Neuronal stem cell (in vitro differentiated cells): ENCODE measurements at regions not wholly inside any gene's neighbourhood (a gene's known extent, or its start where the extent isn't known, plus 50 kb on each side); places are given as distances from the start of the nearest gene placed in this dataset. TPM values are rescaled to one million over a fixed set of nuclear protein-coding genes. Genes with fewer than 3 reads are reported as not detected.

Experiments used
- small RNA-seq: library from polyadenylated mRNA; stranded (forward); fragments of <200 nt; extraction: miRNeasy Mini kit (QIAGEN cat#:217004); gene quantifications from one replicate; pipeline ENCODE3, GENCODE V24; 2013; ENCODE audit not compliant: insufficient read depth

Small RNA genes lying in the stretch of these regions (small RNA-seq; reads per million reads assigned to genes)
- gene AC098583.1: not detected
